ENCODE measurements at regions not wholly inside any gene's neighbourhood (a gene's known extent, or its start where the extent isn't known, plus 50 kb on each side); places are given as distances from the start of the nearest gene placed in this dataset.

DNA sequence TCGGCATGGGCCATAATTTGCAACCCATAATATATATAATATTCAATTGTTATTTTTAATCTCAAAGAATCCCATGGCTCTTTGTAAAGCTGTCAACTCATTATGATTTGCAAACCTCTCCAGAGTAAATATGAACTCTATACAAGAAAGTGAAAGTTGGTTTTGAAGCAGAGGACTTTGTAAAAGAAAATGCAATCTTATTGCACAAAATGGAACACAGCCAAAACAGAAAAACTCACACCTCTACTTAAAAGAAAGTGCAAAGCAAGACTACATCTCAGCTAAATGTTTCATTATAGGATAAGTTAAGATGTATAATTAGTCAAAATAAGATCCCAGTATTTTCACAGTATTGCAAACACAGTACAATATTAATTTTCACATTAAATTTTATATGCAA lies 111.2 kb upstream of the FLRT2 start:
- Histone ChIP-seq H3K18ac (ENCODE audit: low read depth in 1 of 2, low read length in 2 of 2) (no peak overlapping the region), H3K36me3 (ENCODE audit: control insufficient read depth in 1 of 2, insufficient read depth in 2 of 2, low read depth in 1 of 2, low read length in 2 of 2) (no peaks in the 10 kb centered on the region), H3K27me3 (ENCODE audit: control insufficient read depth in 1 of 2, insufficient read depth in 1 of 2, low read length in 2 of 2) (no peaks in the 10 kb centered on the region), H3K14ac (ENCODE audit: low read length in 2 of 2) (no peak overlapping the region), H4K8ac (ENCODE audit: low read length) (no peak overlapping the region), H2AFZ (ENCODE audit: low read depth, low read length) (no peak overlapping the region), H2AK5ac (ENCODE audit: low read length, severe bottlenecking) (no peak overlapping the region), H2BK15ac (ENCODE audit: low read depth, poor library complexity, severe bottlenecking) (no peak overlapping the region), H3K79me1 (replicated peaks; ENCODE audit: low read length, poor library complexity, severe bottlenecking) (no peaks in the 10 kb centered on the region), H3K27ac (ENCODE audit: low read length, poor library complexity, severe bottlenecking) (no peak overlapping the region), H3K4me1 (ENCODE audit: control insufficient read depth, insufficient read depth, low read depth, low read length) (peaks cover 2% of the 10 kb centered on the region), H3K4me2 (ENCODE audit: low read length, poor library complexity, severe bottlenecking) (no peak overlapping the region), H3K9ac (ENCODE audit: low read length) (no peak overlapping the region), H3K9me3 (ENCODE audit: control insufficient read depth, low read length) (no peaks in the 10 kb centered on the region), H4K91ac (ENCODE audit: low read length) (no peak overlapping the region), H3K4ac (ENCODE audit: low read depth in 1 of 2, low read length in 2 of 2) (no peak overlapping the region), H3K4me3 (ENCODE audit: insufficient read depth in 1 of 2, low read depth in 1 of 2, low read length in 2 of 2) (no peak overlapping the region), H2BK120ac (ENCODE audit: low read depth, low read length) (no peak overlapping the region), H2BK12ac (ENCODE audit: low read length in 2 of 2) (no peak overlapping the region), H2BK5ac (ENCODE audit: low read depth, low read length, poor library complexity, severe bottlenecking) (no peak overlapping the region), H3K23ac (ENCODE audit: low read length in 2 of 2) (no peak overlapping the region)
- no CpG with 5 or more reads among the region's 1 CpG for WGBS
- no peak for DNase-seq

DNA sequence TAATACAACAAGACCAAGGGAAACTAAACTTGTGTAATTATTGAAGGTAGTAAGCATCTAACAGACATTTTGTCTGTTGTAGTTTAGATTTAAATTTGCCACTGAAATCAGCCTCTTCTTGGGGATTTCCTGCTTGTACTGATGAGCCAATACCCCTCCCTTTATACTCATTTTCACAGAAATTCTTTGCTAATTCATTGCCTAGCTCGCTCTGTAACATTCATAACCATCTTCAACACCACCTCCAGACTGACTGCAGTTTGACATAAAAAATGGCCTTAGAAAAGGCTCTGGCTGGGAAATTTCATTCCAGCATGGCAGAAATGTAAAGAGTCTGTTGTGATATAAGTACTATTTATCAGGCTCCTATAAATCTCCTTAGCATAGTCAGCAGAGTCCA lies 109.7 kb upstream of the FLRT2 start:
- Histone ChIP-seq H3K4me3 (ENCODE audit: insufficient read depth in 1 of 2, low read depth in 1 of 2, low read length in 2 of 2) (no peak overlapping the region), H3K36me3 (ENCODE audit: control insufficient read depth in 1 of 2, insufficient read depth in 2 of 2, low read depth in 1 of 2, low read length in 2 of 2) (no peaks in the 10 kb centered on the region), H3K27me3 (ENCODE audit: control insufficient read depth in 1 of 2, insufficient read depth in 1 of 2, low read length in 2 of 2) (no peaks in the 10 kb centered on the region), H2AFZ (ENCODE audit: low read depth, low read length) (no peak overlapping the region), H4K8ac (ENCODE audit: low read length) (no peak overlapping the region), H3K27ac (ENCODE audit: low read length, poor library complexity, severe bottlenecking) (no peak overlapping the region), H2BK5ac (ENCODE audit: low read depth, low read length, poor library complexity, severe bottlenecking) (no peak overlapping the region), H3K9me3 (ENCODE audit: control insufficient read depth, low read length) (no peaks in the 10 kb centered on the region), H2BK15ac (ENCODE audit: low read depth, poor library complexity, severe bottlenecking) (no peak overlapping the region), H3K4me2 (ENCODE audit: low read length, poor library complexity, severe bottlenecking) (no peak overlapping the region), H3K79me1 (replicated peaks; ENCODE audit: low read length, poor library complexity, severe bottlenecking) (no peaks in the 10 kb centered on the region), H2BK120ac (ENCODE audit: low read depth, low read length) (no peak overlapping the region), H3K4ac (ENCODE audit: low read depth in 1 of 2, low read length in 2 of 2) (no peak overlapping the region), H2AK5ac (ENCODE audit: low read length, severe bottlenecking) (no peak overlapping the region), H3K23ac (ENCODE audit: low read length in 2 of 2) (no peak overlapping the region), H4K91ac (ENCODE audit: low read length) (no peak overlapping the region), H3K14ac (ENCODE audit: low read length in 2 of 2) (no peak overlapping the region), H3K9ac (ENCODE audit: low read length) (no peak overlapping the region), H2BK12ac (ENCODE audit: low read length in 2 of 2) (no peak overlapping the region), H3K18ac (ENCODE audit: low read depth in 1 of 2, low read length in 2 of 2) (no peak overlapping the region), H3K4me1 (ENCODE audit: control insufficient read depth, insufficient read depth, low read depth, low read length) (peaks cover 2% of the 10 kb centered on the region)
- 100% methylated on average over 1 of the region's 1 CpG for WGBS
- no peak for DNase-seq

DNA sequence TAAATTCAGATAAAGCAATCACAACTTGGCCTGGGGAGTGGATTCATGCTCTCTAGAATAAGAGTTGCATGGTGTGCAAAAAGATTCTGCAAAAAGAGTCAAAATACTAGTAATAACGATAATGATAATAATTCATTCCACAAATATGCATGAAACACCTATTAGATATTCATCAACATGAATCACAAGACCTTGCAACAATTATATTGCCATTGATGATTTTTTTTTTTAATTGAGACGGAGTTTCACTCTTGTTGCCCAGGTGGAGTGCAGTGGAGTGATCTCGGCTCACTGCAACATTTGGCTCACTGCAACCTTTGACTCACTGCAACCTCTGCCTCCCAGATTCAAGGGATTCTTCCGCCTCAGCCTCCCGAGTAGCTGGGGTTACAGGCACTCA lies 109.2 kb upstream of the FLRT2 start:
- no peak for DNase-seq
- Histone ChIP-seq H3K14ac (ENCODE audit: low read length in 2 of 2) (no peak overlapping the region), H2BK5ac (ENCODE audit: low read depth, low read length, poor library complexity, severe bottlenecking) (no peak overlapping the region), H3K9ac (ENCODE audit: low read length) (no peak overlapping the region), H2BK15ac (ENCODE audit: low read depth, poor library complexity, severe bottlenecking) (no peak overlapping the region), H4K91ac (ENCODE audit: low read length) (no peak overlapping the region), H3K36me3 (ENCODE audit: control insufficient read depth in 1 of 2, insufficient read depth in 2 of 2, low read depth in 1 of 2, low read length in 2 of 2) (no peaks in the 10 kb centered on the region), H2BK120ac (ENCODE audit: low read depth, low read length) (no peak overlapping the region), H3K79me1 (replicated peaks; ENCODE audit: low read length, poor library complexity, severe bottlenecking) (no peaks in the 10 kb centered on the region), H3K27me3 (ENCODE audit: control insufficient read depth in 1 of 2, insufficient read depth in 1 of 2, low read length in 2 of 2) (no peaks in the 10 kb centered on the region), H3K9me3 (ENCODE audit: control insufficient read depth, low read length) (no peaks in the 10 kb centered on the region), H3K18ac (ENCODE audit: low read depth in 1 of 2, low read length in 2 of 2) (peak overlapping the region; percentile 11 to 71), H2BK12ac (ENCODE audit: low read length in 2 of 2) (peak overlapping the region in 1 of 2 experiments; percentile 50), H3K23ac (ENCODE audit: low read length in 2 of 2) (no peak overlapping the region), H3K4me1 (ENCODE audit: control insufficient read depth, insufficient read depth, low read depth, low read length) (peaks cover 2% of the 10 kb centered on the region), H3K27ac (ENCODE audit: low read length, poor library complexity, severe bottlenecking) (no peak overlapping the region), H3K4me3 (ENCODE audit: insufficient read depth in 1 of 2, low read depth in 1 of 2, low read length in 2 of 2) (no peak overlapping the region), H3K4ac (ENCODE audit: low read depth in 1 of 2, low read length in 2 of 2) (peak overlapping the region; percentile 13 to 24), H2AFZ (ENCODE audit: low read depth, low read length) (no peak overlapping the region), H4K8ac (ENCODE audit: low read length) (no peak overlapping the region), H2AK5ac (ENCODE audit: low read length, severe bottlenecking) (peak overlapping the region; percentile 6), H3K4me2 (ENCODE audit: low read length, poor library complexity, severe bottlenecking) (no peak overlapping the region)
- 92% methylated on average over 4 of the region's 5 CpGs for WGBS

DNA sequence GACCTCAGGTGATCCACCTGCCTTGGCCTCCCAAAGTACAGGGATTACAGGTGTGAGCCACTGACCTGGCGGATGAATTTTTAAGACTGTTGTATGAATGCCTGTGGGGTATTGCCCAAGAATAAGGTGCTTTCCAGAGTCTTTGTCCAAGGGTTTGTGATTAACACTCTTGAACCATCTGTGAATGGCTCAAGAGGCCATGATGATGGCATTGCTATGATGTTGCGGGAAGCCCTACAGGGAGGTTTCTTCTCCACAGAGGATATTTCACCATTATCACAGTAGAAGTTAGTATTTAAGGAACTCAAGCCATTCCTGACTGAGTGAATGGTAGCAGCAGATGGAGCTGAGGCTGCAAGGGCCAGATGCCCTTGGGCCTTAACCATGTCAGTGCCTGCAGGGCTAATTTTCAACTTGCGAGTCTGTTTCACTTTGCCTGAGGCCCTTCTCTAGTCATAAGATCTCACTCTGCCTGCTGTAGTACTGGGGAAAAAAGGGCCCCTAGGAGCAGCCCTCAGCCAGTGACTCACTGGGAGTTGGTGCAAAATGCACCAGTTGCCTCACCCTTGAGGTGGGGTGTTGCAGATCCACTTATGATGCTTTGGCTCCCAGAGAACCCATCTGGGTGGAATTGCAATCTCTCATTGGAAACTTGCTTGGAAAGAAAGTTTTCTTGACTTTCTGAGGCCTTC lies 108.6 kb upstream of the FLRT2 start:
- peak; percentile 95 for DNase-seq
- Histone ChIP-seq H2BK12ac (ENCODE audit: low read length in 2 of 2) (peak overlapping the region; percentile 29 to 50), H3K4me1 (ENCODE audit: control insufficient read depth, insufficient read depth, low read depth, low read length) (peaks cover 2% of the 10 kb centered on the region), H3K27ac (ENCODE audit: low read length, poor library complexity, severe bottlenecking) (peak overlapping the region; percentile 38), H4K8ac (ENCODE audit: low read length) (no peak overlapping the region), H4K91ac (ENCODE audit: low read length) (peak overlapping the region; percentile 56), H3K23ac (ENCODE audit: low read length in 2 of 2) (no peak overlapping the region), H2AFZ (ENCODE audit: low read depth, low read length) (no peak overlapping the region), H3K4ac (ENCODE audit: low read depth in 1 of 2, low read length in 2 of 2) (peak overlapping the region; percentile 13 to 24), H2BK120ac (ENCODE audit: low read depth, low read length) (peak overlapping the region; percentile 43), H3K9ac (ENCODE audit: low read length) (peak overlapping the region; percentile 30), H3K9me3 (ENCODE audit: control insufficient read depth, low read length) (no peaks in the 10 kb centered on the region), H3K14ac (ENCODE audit: low read length in 2 of 2) (no peak overlapping the region), H2BK15ac (ENCODE audit: low read depth, poor library complexity, severe bottlenecking) (peak overlapping the region; percentile 23), H2BK5ac (ENCODE audit: low read depth, low read length, poor library complexity, severe bottlenecking) (peak overlapping the region; percentile 35), H3K18ac (ENCODE audit: low read depth in 1 of 2, low read length in 2 of 2) (peak overlapping the region; percentile 71 to 80), H3K4me3 (ENCODE audit: insufficient read depth in 1 of 2, low read depth in 1 of 2, low read length in 2 of 2) (no peak overlapping the region), H2AK5ac (ENCODE audit: low read length, severe bottlenecking) (no peak overlapping the region), H3K27me3 (ENCODE audit: control insufficient read depth in 1 of 2, insufficient read depth in 1 of 2, low read length in 2 of 2) (no peaks in the 10 kb centered on the region), H3K79me1 (replicated peaks; ENCODE audit: low read length, poor library complexity, severe bottlenecking) (no peaks in the 10 kb centered on the region), H3K4me2 (ENCODE audit: low read length, poor library complexity, severe bottlenecking) (no peak overlapping the region), H3K36me3 (ENCODE audit: control insufficient read depth in 1 of 2, insufficient read depth in 2 of 2, low read depth in 1 of 2, low read length in 2 of 2) (no peaks in the 10 kb centered on the region)
- WGBS: 79% methylated on average over 2 of the region's 3 CpGs
